Lower leg skin (tissue), 3 donors: ENCODE measurements at regions not wholly inside any gene's neighbourhood (a gene's known extent, or its start where the extent isn't known, plus 50 kb on each side); places are given as distances from the start of the nearest gene placed in this dataset.

Source experiments
- POLR2A ChIP-seq, 2 donors: fragments of 450-650 bp; IDR thresholded peaks; one replicate each; pipeline ENCODE4 v1.6.1; 2016 to 2017; ENCODE audit warnings: antibody characterized with exemption in 2 of 2, mild to moderate bottlenecking in 1 of 2, moderate library complexity in 1 of 2
- TF ChIP-seq, protein P1 (sequence below), 3 donors: fragments of 450-650 bp; IDR thresholded peaks; one replicate each; pipeline ENCODE4 v1.5.1; 2016; ENCODE audit warnings: antibody characterized with exemption in 3 of 3, mild to moderate bottlenecking in 3 of 3, moderate library complexity in 2 of 3

GRCh38 chr5:103375863-103376591, 117.5 kb downstream of the MACIR start:
- TF ChIP-seq, protein P1, sequence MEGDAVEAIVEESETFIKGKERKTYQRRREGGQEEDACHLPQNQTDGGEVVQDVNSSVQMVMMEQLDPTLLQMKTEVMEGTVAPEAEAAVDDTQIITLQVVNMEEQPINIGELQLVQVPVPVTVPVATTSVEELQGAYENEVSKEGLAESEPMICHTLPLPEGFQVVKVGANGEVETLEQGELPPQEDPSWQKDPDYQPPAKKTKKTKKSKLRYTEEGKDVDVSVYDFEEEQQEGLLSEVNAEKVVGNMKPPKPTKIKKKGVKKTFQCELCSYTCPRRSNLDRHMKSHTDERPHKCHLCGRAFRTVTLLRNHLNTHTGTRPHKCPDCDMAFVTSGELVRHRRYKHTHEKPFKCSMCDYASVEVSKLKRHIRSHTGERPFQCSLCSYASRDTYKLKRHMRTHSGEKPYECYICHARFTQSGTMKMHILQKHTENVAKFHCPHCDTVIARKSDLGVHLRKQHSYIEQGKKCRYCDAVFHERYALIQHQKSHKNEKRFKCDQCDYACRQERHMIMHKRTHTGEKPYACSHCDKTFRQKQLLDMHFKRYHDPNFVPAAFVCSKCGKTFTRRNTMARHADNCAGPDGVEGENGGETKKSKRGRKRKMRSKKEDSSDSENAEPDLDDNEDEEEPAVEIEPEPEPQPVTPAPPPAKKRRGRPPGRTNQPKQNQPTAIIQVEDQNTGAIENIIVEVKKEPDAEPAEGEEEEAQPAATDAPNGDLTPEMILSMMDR (IDR thresholded peaks at IDR 0.05): no peak
- no peak for TF ChIP-seq POLR2A (IDR thresholded peaks at IDR 0.05)
